Osteoblast (primary cell): ENCODE measurements at regions not wholly inside any gene's neighbourhood (a gene's known extent, or its start where the extent isn't known, plus 50 kb on each side); places are given as distances from the start of the nearest gene placed in this dataset.
"Not testable (repeated sequence)": the region's sequence is repeated elsewhere in the genome, so short reads cannot be mapped to it uniquely, and the experiment has no call there.

Experiments used
- DNase-seq: peaks from one replicate; pipeline ENCODE4 v3.0.0; 2011; ENCODE audit warnings: low spot score, mixed read lengths; ENCODE audit not compliant: insufficient read length; ENCODE audit errors: missing footprints
- H2AFZ ChIP-seq: 2 replicates; pipeline ENCODE4 v1.6.0; 2011; ENCODE audit warnings: mild to moderate bottlenecking, low read length
- H3K27ac ChIP-seq: 2 replicates; pipeline ENCODE4 v1.5.1; 2011; ENCODE audit warnings: mild to moderate bottlenecking, low read depth, low read length, moderate library complexity
- H3K27me3 ChIP-seq: 2 replicates; pipeline ENCODE4 v1.6.0; 2012; ENCODE audit warnings: mild to moderate bottlenecking, control low read depth, inconsistent platforms, low read length, moderate library complexity; ENCODE audit not compliant: insufficient read depth
- H3K36me3 ChIP-seq: 2 replicates; pipeline ENCODE4 v1.5.1; 2011; ENCODE audit warnings: mild to moderate bottlenecking, low read length, control low read depth, moderate library complexity; ENCODE audit not compliant: insufficient read depth
- H3K4me1 ChIP-seq: 2 replicates; pipeline ENCODE4 v1.5.1; 2011; ENCODE audit warnings: mild to moderate bottlenecking, low read length, control low read depth, moderate library complexity; ENCODE audit not compliant: insufficient read depth
- H3K4me2 ChIP-seq: 2 replicates; pipeline ENCODE4 v1.6.0; 2011; ENCODE audit warnings: mild to moderate bottlenecking, low read length; ENCODE audit not compliant: insufficient read depth
- H3K4me3 ChIP-seq: fragments of 200-600 bp; sonication (generic); 3 replicates; pipeline ENCODE4 v1.5.1; 2012; ENCODE audit warnings: mild to moderate bottlenecking, low read length, inconsistent platforms; ENCODE audit not compliant: insufficient read depth
- H3K79me2 ChIP-seq: 2 replicates; pipeline ENCODE4 v1.6.0; 2012; ENCODE audit warnings: mild to moderate bottlenecking, low read length, control low read depth, inconsistent platforms; ENCODE audit not compliant: insufficient read depth
- H3K9me3 ChIP-seq: 2 replicates; pipeline ENCODE4 v1.5.1; 2011; ENCODE audit warnings: low read depth, low read length, control low read depth
- H4K20me1 ChIP-seq: 2 replicates; pipeline ENCODE4 v1.6.0; 2012; ENCODE audit warnings: mild to moderate bottlenecking, low read length, control low read depth; ENCODE audit not compliant: insufficient read depth
- CTCF ChIP-seq: IDR thresholded peaks from 2 replicates; pipeline ENCODE4 v1.5.1; 2011; ENCODE audit warnings: mild to moderate bottlenecking, low read depth, low read length, moderate library complexity; ENCODE audit errors: extremely low read depth

- not testable (repeated sequence) for H3K4me1 ChIP-seq, H2AFZ ChIP-seq, DNase-seq, H3K9me3 ChIP-seq, H3K27ac ChIP-seq, H3K4me3 ChIP-seq, H4K20me1 ChIP-seq, H3K79me2 ChIP-seq, H3K27me3 ChIP-seq, H3K4me2 ChIP-seq, H3K36me3 ChIP-seq
Measured at GRCh38 chr9:97232060-97233008, 75.1 kb upstream of the CCDC180 start.

- H3K4me3 ChIP-seq, H3K79me2 ChIP-seq, H3K4me1 ChIP-seq, H3K27ac ChIP-seq, H3K9me3 ChIP-seq, H3K4me2 ChIP-seq, H2AFZ ChIP-seq, H3K36me3 ChIP-seq, DNase-seq, H4K20me1 ChIP-seq: not testable (repeated sequence)
- H3K27me3 ChIP-seq = peaks cover 39% of the 10 kb centered on the region
Measured at GRCh38 chr9:97222393-97222792, 85.1 kb upstream of the CCDC180 start.

- not testable (repeated sequence) for H3K9me3 ChIP-seq, H3K36me3 ChIP-seq, H3K27ac ChIP-seq, H3K79me2 ChIP-seq, H3K4me3 ChIP-seq, H3K4me1 ChIP-seq, H4K20me1 ChIP-seq, H2AFZ ChIP-seq
- Histone ChIP-seq H3K27me3 (peaks cover 39% of the 10 kb centered on the region), H3K4me2 (peak overlapping the region; percentile 48)
- DNase-seq = peak; percentile 85
Measured at GRCh38 chr9:97221478-97222355, 85.7 kb upstream of the CCDC180 start.

GRCh38 chr9:97220894-97221477 is 86.5 kb upstream of the CCDC180 start:
- no peak overlapping the region for H3K27ac ChIP-seq
- peaks cover 39% of the 10 kb centered on the region for H3K27me3 ChIP-seq
- H3K9me3 ChIP-seq = no peaks in the 10 kb centered on the region
- H3K4me3 ChIP-seq = no peak overlapping the region
- no peak for TF ChIP-seq CTCF
- peak overlapping the region; percentile 48 for H3K4me2 ChIP-seq
- DNase-seq = no peak
- H4K20me1 ChIP-seq = no peaks in the 10 kb centered on the region
- H2AFZ ChIP-seq = no peak overlapping the region
- H3K79me2 ChIP-seq = no peaks in the 10 kb centered on the region
- H3K36me3 ChIP-seq = no peaks in the 10 kb centered on the region
- H3K4me1 ChIP-seq = no peaks in the 10 kb centered on the region

- not testable (repeated sequence) for H3K4me2 ChIP-seq, H3K9me3 ChIP-seq, H3K27ac ChIP-seq, H3K4me1 ChIP-seq, H3K4me3 ChIP-seq, H3K36me3 ChIP-seq, DNase-seq, H4K20me1 ChIP-seq, H3K79me2 ChIP-seq, H2AFZ ChIP-seq
- peaks cover 39% of the 10 kb centered on the region for H3K27me3 ChIP-seq
Measured at GRCh38 chr9:97220396-97220795, 87.1 kb upstream of the CCDC180 start.

- not testable (repeated sequence) for H3K9me3 ChIP-seq, H3K27ac ChIP-seq, H2AFZ ChIP-seq, H3K36me3 ChIP-seq, H3K4me3 ChIP-seq, DNase-seq, H4K20me1 ChIP-seq, H3K4me1 ChIP-seq, H3K4me2 ChIP-seq, H3K79me2 ChIP-seq
- peaks cover 39% of the 10 kb centered on the region for H3K27me3 ChIP-seq
Measured at GRCh38 chr9:97219443-97220140, 87.9 kb upstream of the CCDC180 start.

- not testable (repeated sequence) for H4K20me1 ChIP-seq, H2AFZ ChIP-seq, H3K4me2 ChIP-seq, H3K27ac ChIP-seq, DNase-seq, H3K4me3 ChIP-seq, H3K79me2 ChIP-seq, H3K27me3 ChIP-seq, H3K9me3 ChIP-seq, H3K36me3 ChIP-seq, H3K4me1 ChIP-seq
Measured at GRCh38 chr9:97215127-97215526, 92.3 kb upstream of the CCDC180 start.
